HCT116 (cell line): ENCODE measurements at regions not wholly inside any gene's neighbourhood (a gene's known extent, or its start where the extent isn't known, plus 50 kb on each side); places are given as distances from the start of the nearest gene placed in this dataset.

Experiments
- ATAC-seq: fragments of 200-7000 bp; cut with Tn5 transposase; 2 replicates; pipeline ENCODE4 v1.9.1; 2020; ENCODE audit warnings: mild to moderate bottlenecking, moderate library complexity
- BruUV-seq: library from RNA; stranded (reverse); fragments of 400-500 nt; replicated peaks from 2 replicates; lab custom pipeline; 2021; lab: Mats Ljungman, UMichigan
- CTCF ChIA-PET: fragments of 300-600 bp; sonication (Branson Sonifier 250); formaldehyde crosslinking; loops from one replicate; lab custom pipeline; 2021; ENCODE audit warnings: antibody characterized with exemption; lab: Charles Lee
- POLR2A ChIA-PET: fragments of 300-600, 350-600 bp; sonication (Branson Sonifier 250); formaldehyde crosslinking; loops from one replicate; lab custom pipeline; 2021; ENCODE audit warnings: antibody characterized with exemption; lab: Charles Lee
- RAD21 ChIA-PET, 2 experiments: fragments of 300-600 bp; sonication (Branson Sonifier 250); formaldehyde crosslinking; loops; one replicate each; lab custom pipeline; 2023; ENCODE audit warnings: low total read pairs in 2 of 2; ENCODE audit not compliant: uncharacterized antibody in 2 of 2, unreplicated experiment in 2 of 2, low non-redundant PET in 1 of 2; lab: Charles Lee
- DNase-seq: peaks from one replicate; pipeline ENCODE4 v3.0.0-alpha.2; 2010; ENCODE audit warnings: low read depth, low spot score
- H2AFZ ChIP-seq: fragments of 200-600 bp; shearing (Covaris generic), sonication (generic); 2 replicates; pipeline ENCODE4 v1.6.1; 2017; ENCODE audit warnings: low read depth, mixed run types, mixed read lengths, antibody characterized with exemption, low read length; ENCODE audit not compliant: poor library complexity, severe bottlenecking
- H3K27ac ChIP-seq: 2 replicates; pipeline ENCODE4 v1.5.1; 2012; ENCODE audit warnings: low read depth, low read length
- H3K27me3 ChIP-seq: fragments of 200-600 bp; sonication (generic); 2 replicates; pipeline ENCODE4 v1.6.1; 2016; ENCODE audit warnings: mixed run types, low read length, mixed read lengths; ENCODE audit not compliant: insufficient read depth
- H3K36me3 ChIP-seq, 2 experiments: fragments of 200-500 bp in 1 of 2; fragments of 200-600 bp in 1 of 2; sonication (Bioruptor generic) in 1 of 2; sonication (generic) in 1 of 2; 2 replicates each; pipeline versions ENCODE4 v1.5.1 to v1.6.1; 2014 to 2016; ENCODE audit warnings: low read length in 2 of 2, inconsistent platforms in 1 of 2, mixed read lengths in 1 of 2, mixed run types in 1 of 2; ENCODE audit not compliant: insufficient read depth in 2 of 2, control insufficient read depth in 1 of 2
- H3K4me1 ChIP-seq, 2 experiments: fragments of 200-600 bp in 1 of 2; sonication (generic) in 1 of 2; 2 replicates each; pipeline versions ENCODE4 v1.5.1 to v1.6.1; 2012 to 2017; ENCODE audit warnings: low read length in 2 of 2, inconsistent platforms in 1 of 2, mild to moderate bottlenecking in 1 of 2, mixed read lengths in 1 of 2, mixed run types in 1 of 2, moderate library complexity in 1 of 2; ENCODE audit not compliant: insufficient read depth in 2 of 2, control insufficient read depth in 1 of 2
- H3K4me2 ChIP-seq: fragments of 200-600 bp; sonication (generic); 2 replicates; pipeline ENCODE4 v1.6.1; 2017; ENCODE audit warnings: mixed run types, low read length, mixed read lengths
- H3K4me3 ChIP-seq, 2 experiments: fragments of 200-600 bp in 1 of 2; sonication (generic) in 1 of 2; replicated peaks in 1 of 2; 2 replicates each; pipeline ENCODE4 v1.5.1; 2011 to 2016; ENCODE audit warnings: low read length in 2 of 2, control low read depth in 1 of 2, low read depth in 1 of 2, mild to moderate bottlenecking in 1 of 2, mixed read lengths in 1 of 2, mixed run types in 1 of 2
- H3K79me2 ChIP-seq: fragments of 200-600 bp; sonication (generic); 2 replicates; pipeline ENCODE4 v1.6.1; 2017; ENCODE audit warnings: mild to moderate bottlenecking, mixed run types, low read length, moderate library complexity, mixed read lengths; ENCODE audit not compliant: insufficient read depth
- H3K9ac ChIP-seq: fragments of 200-600 bp; sonication (generic); 2 replicates; pipeline ENCODE4 v1.6.1; 2016; ENCODE audit warnings: low read length, mixed read lengths
- H3K9me2 ChIP-seq: fragments of 200-600 bp; sonication (generic), shearing (Covaris generic); 2 replicates; pipeline ENCODE4 v1.6.1; 2017; ENCODE audit warnings: mixed run types, mild to moderate bottlenecking, moderate library complexity; ENCODE audit not compliant: insufficient read depth
- H3K9me3 ChIP-seq, 2 experiments: fragments of 200-500 bp in 1 of 2; fragments of 200-600 bp in 1 of 2; sonication (Bioruptor generic) in 1 of 2; sonication (generic) in 1 of 2; 2 replicates each; pipeline ENCODE4 v1.6.1; 2014 to 2017; ENCODE audit warnings: low read length in 2 of 2, mixed read lengths in 2 of 2, inconsistent platforms in 1 of 2, low read depth in 1 of 2, mild to moderate bottlenecking in 1 of 2, mixed run types in 1 of 2, moderate library complexity in 1 of 2; ENCODE audit not compliant: control insufficient read depth in 1 of 2, insufficient read depth in 1 of 2
- H4K20me1 ChIP-seq: fragments of 200-600 bp; sonication (generic), shearing (Covaris generic); 2 replicates; pipeline ENCODE4 v1.6.1; 2017; ENCODE audit warnings: mixed run types, mild to moderate bottlenecking, moderate library complexity; ENCODE audit not compliant: insufficient read depth
- CEBPB ChIP-seq: IDR thresholded peaks from 2 replicates; pipeline ENCODE4 v1.6.1; 2012; ENCODE audit warnings: low read depth
- POLR2A ChIP-seq: IDR thresholded peaks from 2 replicates; pipeline ENCODE4 v1.7.0; 2011; ENCODE audit warnings: borderline replicate concordance; ENCODE audit not compliant: insufficient read depth, insufficient read length; ENCODE audit errors: extremely low read depth
- RAD21 ChIP-seq: IDR thresholded peaks from 2 replicates; pipeline ENCODE4 v1.6.1; 2012; ENCODE audit warnings: low read depth, mild to moderate bottlenecking
- TCF7L2 ChIP-seq: IDR thresholded peaks from 2 replicates; pipeline ENCODE4 v1.7.0; 2011; ENCODE audit warnings: borderline replicate concordance, inconsistent platforms; ENCODE audit not compliant: insufficient read depth, insufficient read length; ENCODE audit errors: extremely low read depth
- YY1 ChIP-seq: IDR thresholded peaks from 2 replicates; pipeline ENCODE4 v1.6.1; 2011; ENCODE audit warnings: low read length, low read depth, moderate library complexity, mild to moderate bottlenecking; ENCODE audit not compliant: insufficient replicate concordance; ENCODE audit errors: extremely low read depth
- intact Hi-C: fragments of 100-400 bp; cut with micrococcal nuclease; formaldehyde crosslinking; loops from 2 replicates; pipeline ENCODE4 v1.10.0; 2022
- TF ChIP-seq, protein P1 (sequence below), 3 experiments: fragments of 200-600 bp in 1 of 3; sonication (generic) in 1 of 3; IDR thresholded peaks in 2 of 3; conservative IDR thresholded peaks in 1 of 3; 2 replicates each; pipeline ENCODE4 v1.5.1; 2012 to 2017; ENCODE audit warnings: low read depth in 2 of 3, low read length in 2 of 3, antibody characterized with exemption in 1 of 3, borderline replicate concordance in 1 of 3, control low read depth in 1 of 3, mild to moderate bottlenecking in 1 of 3, mixed read lengths in 1 of 3, mixed run types in 1 of 3, moderate library complexity in 1 of 3; ENCODE audit not compliant: insufficient read depth in 1 of 3
- TF ChIP-seq, protein P2 (sequence below): IDR thresholded peaks from 2 replicates; pipeline ENCODE4 v1.6.1; 2012
- TF ChIP-seq, protein P3 (sequence below): IDR thresholded peaks from 2 replicates; pipeline ENCODE4 v1.6.1; 2011; ENCODE audit warnings: mild to moderate bottlenecking, low read length, moderate library complexity; ENCODE audit not compliant: insufficient replicate concordance; ENCODE audit errors: extremely low read depth

DNA sequence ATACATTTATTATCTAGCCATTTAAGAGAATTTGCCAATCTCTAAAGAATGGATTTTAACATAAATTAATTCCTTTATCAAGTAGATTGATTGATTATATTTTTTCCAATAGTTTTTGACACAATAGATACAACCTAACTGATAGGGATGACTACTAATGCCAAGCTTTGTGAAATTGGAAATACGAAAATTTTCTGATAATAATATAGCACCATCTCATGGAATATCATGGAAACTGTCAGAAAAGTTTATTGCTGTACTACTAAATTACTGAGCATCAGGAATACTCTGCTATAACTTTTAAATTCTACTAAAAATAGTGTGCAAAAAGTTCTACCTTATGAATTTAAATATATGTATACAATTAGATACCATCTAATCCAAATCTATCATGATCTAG lies 101.8 kb upstream of the MAP2 start:
- ATAC-seq (no peak), DNase-seq (no peak)
- Histone ChIP-seq H3K36me3 (no peaks in the 10 kb centered on the region), H3K9me3 (no peaks in the 10 kb centered on the region), H3K9me2 (no peaks in the 10 kb centered on the region), H3K4me1 (no peaks in the 10 kb centered on the region; a peak in 1 of 4 replicates), H3K4me2 (no peak overlapping the region), H4K20me1 (no peaks in the 10 kb centered on the region), H3K79me2 (no peaks in the 10 kb centered on the region), H3K27ac (no peak overlapping the region), H3K27me3 (no peaks in the 10 kb centered on the region), H3K9ac (no peak overlapping the region), H3K4me3 (no peak overlapping the region), H2AFZ (no peak overlapping the region)
- intact Hi-C loops: loop anchor here (2.0 to 5.0 kb wide), 2 partner anchors 500 to 927 kb away; no protein-coding TSS in a partner anchor
- TF ChIP-seq, protein P1, sequence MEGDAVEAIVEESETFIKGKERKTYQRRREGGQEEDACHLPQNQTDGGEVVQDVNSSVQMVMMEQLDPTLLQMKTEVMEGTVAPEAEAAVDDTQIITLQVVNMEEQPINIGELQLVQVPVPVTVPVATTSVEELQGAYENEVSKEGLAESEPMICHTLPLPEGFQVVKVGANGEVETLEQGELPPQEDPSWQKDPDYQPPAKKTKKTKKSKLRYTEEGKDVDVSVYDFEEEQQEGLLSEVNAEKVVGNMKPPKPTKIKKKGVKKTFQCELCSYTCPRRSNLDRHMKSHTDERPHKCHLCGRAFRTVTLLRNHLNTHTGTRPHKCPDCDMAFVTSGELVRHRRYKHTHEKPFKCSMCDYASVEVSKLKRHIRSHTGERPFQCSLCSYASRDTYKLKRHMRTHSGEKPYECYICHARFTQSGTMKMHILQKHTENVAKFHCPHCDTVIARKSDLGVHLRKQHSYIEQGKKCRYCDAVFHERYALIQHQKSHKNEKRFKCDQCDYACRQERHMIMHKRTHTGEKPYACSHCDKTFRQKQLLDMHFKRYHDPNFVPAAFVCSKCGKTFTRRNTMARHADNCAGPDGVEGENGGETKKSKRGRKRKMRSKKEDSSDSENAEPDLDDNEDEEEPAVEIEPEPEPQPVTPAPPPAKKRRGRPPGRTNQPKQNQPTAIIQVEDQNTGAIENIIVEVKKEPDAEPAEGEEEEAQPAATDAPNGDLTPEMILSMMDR (IDR thresholded peaks at IDR 0.05 in 2 of 3, conservative IDR thresholded peaks at IDR 0.05 in 1 of 3; ENCODE audit: borderline replicate concordance in 1 of 3, insufficient read depth in 1 of 3, low read depth in 2 of 3, low read length in 2 of 3): peak in 2 of 3 experiments; percentile 22 to 37; a peak in 3 of 6 replicates
- TF ChIP-seq, protein P2, sequence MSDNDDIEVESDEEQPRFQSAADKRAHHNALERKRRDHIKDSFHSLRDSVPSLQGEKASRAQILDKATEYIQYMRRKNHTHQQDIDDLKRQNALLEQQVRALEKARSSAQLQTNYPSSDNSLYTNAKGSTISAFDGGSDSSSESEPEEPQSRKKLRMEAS: no peak
- no peak for TF ChIP-seq CEBPB
- no peak for TF ChIP-seq TCF7L2
- peak; percentile 58 for TF ChIP-seq RAD21
- no peak for TF ChIP-seq YY1
- no peak for TF ChIP-seq POLR2A
- TF ChIP-seq, protein P3, sequence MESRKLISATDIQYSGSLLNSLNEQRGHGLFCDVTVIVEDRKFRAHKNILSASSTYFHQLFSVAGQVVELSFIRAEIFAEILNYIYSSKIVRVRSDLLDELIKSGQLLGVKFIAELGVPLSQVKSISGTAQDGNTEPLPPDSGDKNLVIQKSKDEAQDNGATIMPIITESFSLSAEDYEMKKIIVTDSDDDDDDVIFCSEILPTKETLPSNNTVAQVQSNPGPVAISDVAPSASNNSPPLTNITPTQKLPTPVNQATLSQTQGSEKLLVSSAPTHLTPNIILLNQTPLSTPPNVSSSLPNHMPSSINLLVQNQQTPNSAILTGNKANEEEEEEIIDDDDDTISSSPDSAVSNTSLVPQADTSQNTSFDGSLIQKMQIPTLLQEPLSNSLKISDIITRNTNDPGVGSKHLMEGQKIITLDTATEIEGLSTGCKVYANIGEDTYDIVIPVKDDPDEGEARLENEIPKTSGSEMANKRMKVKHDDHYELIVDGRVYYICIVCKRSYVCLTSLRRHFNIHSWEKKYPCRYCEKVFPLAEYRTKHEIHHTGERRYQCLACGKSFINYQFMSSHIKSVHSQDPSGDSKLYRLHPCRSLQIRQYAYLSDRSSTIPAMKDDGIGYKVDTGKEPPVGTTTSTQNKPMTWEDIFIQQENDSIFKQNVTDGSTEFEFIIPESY: no peak
- ChIA-PET RAD21 (no interaction called here), CTCF (interaction anchor here (0.9 to 2.3 kb wide), 4 partner anchors 9 to 927 kb away, joined by 3 to 12 read pairs (median 5); no protein-coding TSS in a partner anchor), POLR2A (no interaction called here)
- BruUV-seq: no TSS peak
